ENCODE measurements at regions not wholly inside any gene's neighbourhood (a gene's known extent, or its start where the extent isn't known, plus 50 kb on each side); places are given as distances from the start of the nearest gene placed in this dataset.

GRCh38 chr3:59326246-59327024 lies 276.6 kb upstream of the CFAP20DC start:
- no peak for DNase-seq (ENCODE audit: low read depth, low spot score)
- no peaks in the 10 kb centered on the region for H3K36me3 ChIP-seq (ENCODE audit: insufficient read depth, insufficient read length, low read length)
- no peak overlapping the region for H3K4me3 ChIP-seq (ENCODE audit: insufficient read length, low read depth)
- no peak overlapping the region for H3K9ac ChIP-seq (ENCODE audit: insufficient read length, low read depth)
- TF ChIP-seq YY1 (IDR thresholded peaks at IDR 0.05; ENCODE audit: insufficient read depth, insufficient read length) (no peak), SUZ12 (IDR thresholded peaks at IDR 0.05; ENCODE audit: extremely low read depth, insufficient read depth, insufficient read length) (no peak), ZNF274 (IDR thresholded peaks at IDR 0.05; ENCODE audit: low read depth, low read length) (no peak)
- no peaks in the 10 kb centered on the region for H3K9me3 ChIP-seq (ENCODE audit: insufficient read depth, low read length)
- H3K4me1 ChIP-seq (ENCODE audit: insufficient read depth, insufficient read length), result no peaks in the 10 kb centered on the region
- H3K27me3 ChIP-seq (ENCODE audit: insufficient read depth, insufficient read length), result no peaks in the 10 kb centered on the region

- no peaks in the 10 kb centered on the region for H3K4me1 ChIP-seq (ENCODE audit: insufficient read depth, insufficient read length)
- no peaks in the 10 kb centered on the region for H3K9me3 ChIP-seq (ENCODE audit: insufficient read depth, low read length)
- H3K4me3 ChIP-seq (ENCODE audit: insufficient read length, low read depth), result no peak overlapping the region
- H3K9ac ChIP-seq (ENCODE audit: insufficient read length, low read depth), result no peak overlapping the region
- no peak for DNase-seq (ENCODE audit: low read depth, low spot score)
- TF ChIP-seq SUZ12 (IDR thresholded peaks at IDR 0.05; ENCODE audit: extremely low read depth, insufficient read depth, insufficient read length) (no peak), YY1 (IDR thresholded peaks at IDR 0.05; ENCODE audit: insufficient read depth, insufficient read length) (no peak), ZNF274 (IDR thresholded peaks at IDR 0.05; ENCODE audit: low read depth, low read length) (no peak)
- H3K27me3 ChIP-seq (ENCODE audit: insufficient read depth, insufficient read length), result no peaks in the 10 kb centered on the region
- no peaks in the 10 kb centered on the region for H3K36me3 ChIP-seq (ENCODE audit: insufficient read depth, insufficient read length, low read length)
These were observed 272.2 kb upstream of the CFAP20DC start for GRCh38 chr3:59321881-59322540.

- no peaks in the 10 kb centered on the region for H3K9me3 ChIP-seq (ENCODE audit: insufficient read depth, low read length)
- H3K36me3 ChIP-seq (ENCODE audit: insufficient read depth, insufficient read length, low read length), result no peaks in the 10 kb centered on the region
- no peak overlapping the region for H3K9ac ChIP-seq (ENCODE audit: insufficient read length, low read depth)
- no peak for DNase-seq (ENCODE audit: low read depth, low spot score)
- no peaks in the 10 kb centered on the region for H3K27me3 ChIP-seq (ENCODE audit: insufficient read depth, insufficient read length)
- H3K4me3 ChIP-seq (ENCODE audit: insufficient read length, low read depth), result no peak overlapping the region
- TF ChIP-seq ZNF274 (IDR thresholded peaks at IDR 0.05; ENCODE audit: low read depth, low read length), result no peak
- no peak for TF ChIP-seq YY1 (IDR thresholded peaks at IDR 0.05; ENCODE audit: insufficient read depth, insufficient read length)
- TF ChIP-seq SUZ12 (IDR thresholded peaks at IDR 0.05; ENCODE audit: extremely low read depth, insufficient read depth, insufficient read length), result no peak
- H3K4me1 ChIP-seq (ENCODE audit: insufficient read depth, insufficient read length), result no peaks in the 10 kb centered on the region
These were observed 270.3 kb upstream of the CFAP20DC start for GRCh38 chr3:59320080-59320479.

- Histone ChIP-seq H3K9ac (ENCODE audit: insufficient read length, low read depth) (no peak overlapping the region), H3K9me3 (ENCODE audit: insufficient read depth, low read length) (no peaks in the 10 kb centered on the region), H3K36me3 (ENCODE audit: insufficient read depth, insufficient read length, low read length) (no peaks in the 10 kb centered on the region), H3K27me3 (ENCODE audit: insufficient read depth, insufficient read length) (no peaks in the 10 kb centered on the region), H3K4me1 (ENCODE audit: insufficient read depth, insufficient read length) (no peaks in the 10 kb centered on the region), H3K4me3 (ENCODE audit: insufficient read length, low read depth) (no peak overlapping the region)
- TF ChIP-seq ZNF274 (IDR thresholded peaks at IDR 0.05; ENCODE audit: low read depth, low read length) (no peak), SUZ12 (IDR thresholded peaks at IDR 0.05; ENCODE audit: extremely low read depth, insufficient read depth, insufficient read length) (no peak), YY1 (IDR thresholded peaks at IDR 0.05; ENCODE audit: insufficient read depth, insufficient read length) (no peak)
- DNase-seq (ENCODE audit: low read depth, low spot score), result no peak
These were observed 269.6 kb upstream of the CFAP20DC start for GRCh38 chr3:59319442-59319841.

- no peaks in the 10 kb centered on the region for H3K36me3 ChIP-seq (ENCODE audit: insufficient read depth, insufficient read length, low read length)
- H3K27me3 ChIP-seq (ENCODE audit: insufficient read depth, insufficient read length), result no peaks in the 10 kb centered on the region
- H3K4me1 ChIP-seq (ENCODE audit: insufficient read depth, insufficient read length), result no peaks in the 10 kb centered on the region
- H3K9me3 ChIP-seq (ENCODE audit: insufficient read depth, low read length), result no peaks in the 10 kb centered on the region
- no peak for DNase-seq (ENCODE audit: low read depth, low spot score)
- H3K9ac ChIP-seq (ENCODE audit: insufficient read length, low read depth), result no peak overlapping the region
- TF ChIP-seq SUZ12 (IDR thresholded peaks at IDR 0.05; ENCODE audit: extremely low read depth, insufficient read depth, insufficient read length), result no peak
- TF ChIP-seq YY1 (IDR thresholded peaks at IDR 0.05; ENCODE audit: insufficient read depth, insufficient read length), result no peak
- TF ChIP-seq ZNF274 (IDR thresholded peaks at IDR 0.05; ENCODE audit: low read depth, low read length), result no peak
- no peak overlapping the region for H3K4me3 ChIP-seq (ENCODE audit: insufficient read length, low read depth)
These were observed 269.1 kb upstream of the CFAP20DC start for GRCh38 chr3:59318881-59319280.

GRCh38 chr3:59317386-59317785 lies 267.6 kb upstream of the CFAP20DC start:
- no peaks in the 10 kb centered on the region for H3K36me3 ChIP-seq (ENCODE audit: insufficient read depth, insufficient read length, low read length)
- H3K9me3 ChIP-seq (ENCODE audit: insufficient read depth, low read length), result no peaks in the 10 kb centered on the region
- TF ChIP-seq ZNF274 (IDR thresholded peaks at IDR 0.05; ENCODE audit: low read depth, low read length), result no peak
- TF ChIP-seq YY1 (IDR thresholded peaks at IDR 0.05; ENCODE audit: insufficient read depth, insufficient read length), result no peak
- TF ChIP-seq SUZ12 (IDR thresholded peaks at IDR 0.05; ENCODE audit: extremely low read depth, insufficient read depth, insufficient read length), result no peak
- H3K4me3 ChIP-seq (ENCODE audit: insufficient read length, low read depth), result no peak overlapping the region
- no peaks in the 10 kb centered on the region for H3K27me3 ChIP-seq (ENCODE audit: insufficient read depth, insufficient read length)
- no peaks in the 10 kb centered on the region for H3K4me1 ChIP-seq (ENCODE audit: insufficient read depth, insufficient read length)
- DNase-seq (ENCODE audit: low read depth, low spot score), result no peak
- no peak overlapping the region for H3K9ac ChIP-seq (ENCODE audit: insufficient read length, low read depth)

- H3K4me3 ChIP-seq (ENCODE audit: insufficient read length, low read depth), result no peak overlapping the region
These were observed 267.0 kb upstream of the CFAP20DC start for GRCh38 chr3:59316688-59317275.

More at GRCh38 chr3:59316688-59317275, 267.0 kb upstream of the CFAP20DC start:
- no peaks in the 10 kb centered on the region for H3K9me3 ChIP-seq (ENCODE audit: insufficient read depth, low read length)
- no peak overlapping the region for H3K9ac ChIP-seq (ENCODE audit: insufficient read length, low read depth)
- no peak for DNase-seq (ENCODE audit: low read depth, low spot score)
- TF ChIP-seq SUZ12 (IDR thresholded peaks at IDR 0.05; ENCODE audit: extremely low read depth, insufficient read depth, insufficient read length) (no peak), ZNF274 (IDR thresholded peaks at IDR 0.05; ENCODE audit: low read depth, low read length) (no peak)
- no peaks in the 10 kb centered on the region for H3K27me3 ChIP-seq (ENCODE audit: insufficient read depth, insufficient read length)
- no peaks in the 10 kb centered on the region for H3K36me3 ChIP-seq (ENCODE audit: insufficient read depth, insufficient read length, low read length)
- H3K4me1 ChIP-seq (ENCODE audit: insufficient read depth, insufficient read length), result no peaks in the 10 kb centered on the region
